A549 (cell line): ENCODE measurements at regions not wholly inside any gene's neighbourhood (a gene's known extent, or its start where the extent isn't known, plus 50 kb on each side); places are given as distances from the start of the nearest gene placed in this dataset.

ENCODE experiments used
- ATAC-seq, 2 experiments: fragments of 200-7000 bp in 1 of 2; fragments of >200 bp in 1 of 2; cut with Nextera tagmentation in 1 of 2; cut with Tn5 transposase in 1 of 2; 3 replicates each; pipeline versions ENCODE4 v1.8.0 to v1.9.1; 2018 to 2020; ENCODE audit warnings: mild to moderate bottlenecking in 1 of 2, moderate library complexity in 1 of 2
- CTCF ChIA-PET: fragments of 300-600 bp; sonication (Branson Sonifier 250); formaldehyde crosslinking; extraction: SDS; loops from one replicate; lab custom pipeline; 2021; ENCODE audit warnings: antibody characterized with exemption, inconsistent platforms; lab: Yijun Ruan, JAX
- POLR2A ChIA-PET: fragments of 350-600 bp; formaldehyde crosslinking; extraction: SDS; loops from one replicate; lab custom pipeline; 2021; ENCODE audit warnings: antibody characterized with exemption, inconsistent platforms; lab: Yijun Ruan, JAX
- DNase-seq, 2 experiments: peaks; one replicate each; pipeline versions ENCODE4 v3.0.0 to v3.0.0-alpha.2; 2011 to 2016; ENCODE audit warnings: low read depth in 1 of 2, low spot score in 1 of 2
- FAIRE-seq: peaks from 2 replicates; lab custom pipeline; 2011; peaks lifted over from hg19 to GRCh38; lab: Jason Lieb, UNC
- H3K27ac ChIP-seq, 2 experiments: fragments of >200 bp; sonication (Bioruptor Twin); formaldehyde crosslinking; 3 replicates each; pipeline ENCODE4 v1.5.1; 2016 to 2017
- H3K4me1 ChIP-seq: fragments of >200 bp; sonication (Bioruptor Twin); formaldehyde crosslinking; 3 replicates; pipeline ENCODE4 v1.6.1; 2016
- H3K4me2 ChIP-seq: fragments of >200 bp; sonication (Bioruptor Twin); formaldehyde crosslinking; 3 replicates; pipeline ENCODE4 v1.6.1; 2016
- H3K4me3 ChIP-seq: fragments of >200 bp; sonication (Bioruptor Twin); formaldehyde crosslinking; 3 replicates; pipeline ENCODE4 v1.5.1; 2016
- H3K9me3 ChIP-seq: fragments of >200 bp; sonication (Bioruptor Twin); formaldehyde crosslinking; 3 replicates; pipeline ENCODE4 v1.6.1; 2016
- BHLHE40 ChIP-seq: IDR thresholded peaks from 2 replicates; pipeline ENCODE4 v1.6.1; 2012; ENCODE audit warnings: low read depth, low read length, inconsistent platforms
- CBX2 ChIP-seq: fragments of 200-600 bp; sonication (generic); IDR thresholded peaks from 2 replicates; pipeline ENCODE4 v1.6.1; 2016; ENCODE audit warnings: low read depth, mild to moderate bottlenecking, borderline replicate concordance
- CEBPB ChIP-seq, 2 experiments: fragments of >200 bp in 1 of 2; sonication (Bioruptor Twin) in 1 of 2; formaldehyde crosslinking in 1 of 2; IDR thresholded peaks; 2 replicates each; pipeline ENCODE4 v1.6.1; 2012 to 2016
- EP300 ChIP-seq, 2 experiments: fragments of >200 bp; sonication (Bioruptor Twin); formaldehyde crosslinking; IDR thresholded peaks; 2 replicates in 1 of 2; 3 replicates in 1 of 2; pipeline ENCODE4 v1.6.1; 2016 to 2017
- FOSL2 ChIP-seq, 2 experiments: fragments of 450-650 bp in 1 of 2; fragments of >200 bp in 1 of 2; sonication (Bioruptor Twin) in 1 of 2; formaldehyde crosslinking; IDR thresholded peaks; 2 replicates each; pipeline versions ENCODE4 v1.5.0 to v1.6.1; 2016 to 2020; ENCODE audit warnings: mild to moderate bottlenecking in 1 of 2, moderate library complexity in 1 of 2
- HDAC2 ChIP-seq: fragments of 200-600 bp; sonication (generic); IDR thresholded peaks from 2 replicates; pipeline ENCODE4 v1.6.1; 2016
- JUN ChIP-seq, 2 experiments: fragments of >200 bp; sonication (Bioruptor Twin); formaldehyde crosslinking; IDR thresholded peaks; 2 replicates in 1 of 2; 3 replicates in 1 of 2; pipeline ENCODE4 v1.6.1; 2016 to 2017
- JUNB ChIP-seq: fragments of >200 bp; sonication (Bioruptor Twin); formaldehyde crosslinking; IDR thresholded peaks from 2 replicates; pipeline ENCODE4 v1.6.1; 2016
- KDM1A ChIP-seq: fragments of 200-600 bp; sonication (generic); IDR thresholded peaks from 2 replicates; pipeline ENCODE4 v1.6.1; 2016; ENCODE audit warnings: low read depth, mild to moderate bottlenecking
- MAX ChIP-seq: IDR thresholded peaks from 2 replicates; pipeline ENCODE4 v1.6.1; 2012
- MYC ChIP-seq: IDR thresholded peaks from 2 replicates; pipeline ENCODE4 v1.6.1; 2012; ENCODE audit warnings: mild to moderate bottlenecking, inconsistent platforms, low read length, improper control_type of control experiment, borderline replicate concordance
- NPAS2 ChIP-seq: fragments of 250-450 bp; sonication (Bioruptor Pico); IDR thresholded peaks from 2 replicates; pipeline ENCODE4 v1.8.0; 2022; ENCODE audit warnings: mild to moderate bottlenecking, moderate library complexity, borderline replicate concordance
- NR3C1 ChIP-seq: fragments of >200 bp; sonication (Bioruptor Twin); formaldehyde crosslinking; IDR thresholded peaks from 3 replicates; pipeline ENCODE4 v1.6.1; 2017
- PHF8 ChIP-seq: fragments of 200-600 bp; sonication (generic); IDR thresholded peaks from 2 replicates; pipeline ENCODE4 v1.6.1; 2016; ENCODE audit warnings: low read depth, mild to moderate bottlenecking, antibody characterized with exemption, moderate library complexity, borderline replicate concordance
- POLR2A ChIP-seq: IDR thresholded peaks from 2 replicates; pipeline ENCODE4 v1.6.1; 2012; ENCODE audit warnings: mild to moderate bottlenecking, low read length
- RAD21 ChIP-seq, 2 experiments: fragments of >200 bp in 1 of 2; sonication (Bioruptor Twin) in 1 of 2; formaldehyde crosslinking in 1 of 2; IDR thresholded peaks in 1 of 2; conservative IDR thresholded peaks in 1 of 2; 2 replicates in 1 of 2; 3 replicates in 1 of 2; pipeline ENCODE4 v1.6.1; 2012 to 2018; ENCODE audit warnings: inconsistent platforms in 1 of 2
- REST ChIP-seq: fragments of 200-600 bp; sonication (generic); IDR thresholded peaks from 2 replicates; pipeline ENCODE4 v1.6.1; 2016; ENCODE audit warnings: antibody characterized with exemption, mild to moderate bottlenecking, moderate library complexity
- RFX5 ChIP-seq: fragments of 450-650 bp; IDR thresholded peaks from 2 replicates; pipeline ENCODE4 v1.7.1; 2014; ENCODE audit warnings: antibody characterized with exemption, mild to moderate bottlenecking, moderate library complexity
- SMC3 ChIP-seq: fragments of >200 bp; sonication (Bioruptor Twin); formaldehyde crosslinking; IDR thresholded peaks from 3 replicates; pipeline ENCODE4 v1.6.1; 2018; ENCODE audit warnings: inconsistent platforms
- TFCP2L1 ChIP-seq: fragments of 250-450 bp; sonication (Bioruptor Pico); IDR thresholded peaks from 2 replicates; pipeline ENCODE4 v1.5.0; 2021; ENCODE audit warnings: mild to moderate bottlenecking
- WGBS: methylation state at CpG from one replicate; pipeline ENCODE4 v1.1.6; 2017; ENCODE audit errors: missing lambda C conversion rate; 5-methylcytosine and 5-hydroxymethylcytosine counted together
- TF ChIP-seq, protein P1 (sequence below): fragments of 250-450 bp; sonication (Bioruptor Pico); IDR thresholded peaks from 2 replicates; pipeline ENCODE4 v1.5.0; 2020; ENCODE audit warnings: low read depth, mild to moderate bottlenecking, moderate library complexity
- TF ChIP-seq, protein P2 (sequence below): fragments of 250-450 bp; sonication (Bioruptor Pico); IDR thresholded peaks from 2 replicates; pipeline ENCODE4 v1.5.0; 2021; ENCODE audit warnings: mild to moderate bottlenecking, moderate library complexity, borderline replicate concordance

GRCh38 chr1:221276896-221277409 is 397.7 kb downstream of the HLX start:
- ChIA-PET POLR2A (no interaction called here), CTCF (interaction anchor here (0.6 to 0.8 kb wide), 3 partner anchors 14 to 403 kb away, joined by 3 read pairs; no protein-coding TSS in a partner anchor)
- no peak for ATAC-seq

GRCh38 chr1:221279146-221279545 is 399.9 kb downstream of the HLX start:
- ChIA-PET CTCF (no interaction called here), POLR2A (no interaction called here)
- no peak overlapping the region for H3K4me2 ChIP-seq
- no peak overlapping the region for H3K27ac ChIP-seq
- no peak overlapping the region for H3K4me3 ChIP-seq
- no peak for DNase-seq
- ATAC-seq = no peak
- H3K4me1 ChIP-seq = no peaks in the 10 kb centered on the region
- TF ChIP-seq BHLHE40 = no peak
- no peak for TF ChIP-seq MAX
- TF ChIP-seq TFCP2L1 (CRISPR knock-in tag) = no peak
- TF ChIP-seq KDM1A = no peak
- TF ChIP-seq, protein P1, sequence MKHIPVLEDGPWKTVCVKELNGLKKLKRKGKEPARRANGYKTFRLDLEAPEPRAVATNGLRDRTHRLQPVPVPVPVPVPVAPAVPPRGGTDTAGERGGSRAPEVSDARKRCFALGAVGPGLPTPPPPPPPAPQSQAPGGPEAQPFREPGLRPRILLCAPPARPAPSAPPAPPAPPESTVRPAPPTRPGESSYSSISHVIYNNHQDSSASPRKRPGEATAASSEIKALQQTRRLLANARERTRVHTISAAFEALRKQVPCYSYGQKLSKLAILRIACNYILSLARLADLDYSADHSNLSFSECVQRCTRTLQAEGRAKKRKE (CRISPR knock-in tag) = no peak
- TF ChIP-seq FOSL2 (IDR thresholded peaks at IDR 0.05) = no peak
- TF ChIP-seq FOSL2 (CRISPR knock-in tag; IDR thresholded peaks at IDR 0.05) = no peak
- no peak for TF ChIP-seq HDAC2
- TF ChIP-seq JUN (IDR thresholded peaks at IDR 0.05) = no peak
- TF ChIP-seq POLR2A = no peak
- TF ChIP-seq, all 56 proteins: peak for 0
- H3K9me3 ChIP-seq = no peaks in the 10 kb centered on the region
- FAIRE-seq = no peak

More at GRCh38 chr1:221276896-221277409, 397.7 kb downstream of the HLX start:
- Histone ChIP-seq H3K4me2 (no peak overlapping the region), H3K4me3 (no peak overlapping the region), H3K4me1 (no peaks in the 10 kb centered on the region), H3K9me3 (no peaks in the 10 kb centered on the region), H3K27ac (no peak overlapping the region)
- DNase-seq = no peak
- no peak for TF ChIP-seq JUNB
- TF ChIP-seq BHLHE40 = no peak
- no peak for TF ChIP-seq REST
- no peak for TF ChIP-seq RFX5
- no peak for TF ChIP-seq NPAS2 (CRISPR knock-in tag)
- no peak for TF ChIP-seq RAD21 (conservative IDR thresholded peaks at IDR 0.05 in 1 of 2, IDR thresholded peaks at IDR 0.05 in 1 of 2)
- TF ChIP-seq CEBPB (IDR thresholded peaks at IDR 0.05) = no peak
- no peak for TF ChIP-seq KDM1A
- no peak for TF ChIP-seq CBX2
- no peak for TF ChIP-seq NR3C1
- TF ChIP-seq, protein P2, sequence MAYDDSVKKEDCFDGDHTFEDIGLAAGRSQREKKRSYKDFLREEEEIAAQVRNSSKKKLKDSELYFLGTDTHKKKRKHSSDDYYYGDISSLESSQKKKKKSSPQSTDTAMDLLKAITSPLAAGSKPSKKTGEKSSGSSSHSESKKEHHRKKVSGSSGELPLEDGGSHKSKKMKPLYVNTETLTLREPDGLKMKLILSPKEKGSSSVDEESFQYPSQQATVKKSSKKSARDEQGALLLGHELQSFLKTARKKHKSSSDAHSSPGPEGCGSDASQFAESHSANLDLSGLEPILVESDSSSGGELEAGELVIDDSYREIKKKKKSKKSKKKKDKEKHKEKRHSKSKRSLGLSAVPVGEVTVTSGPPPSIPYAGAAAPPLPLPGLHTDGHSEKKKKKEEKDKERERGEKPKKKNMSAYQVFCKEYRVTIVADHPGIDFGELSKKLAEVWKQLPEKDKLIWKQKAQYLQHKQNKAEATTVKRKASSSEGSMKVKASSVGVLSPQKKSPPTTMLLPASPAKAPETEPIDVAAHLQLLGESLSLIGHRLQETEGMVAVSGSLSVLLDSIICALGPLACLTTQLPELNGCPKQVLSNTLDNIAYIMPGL (CRISPR knock-in tag) = no peak
- no peak for TF ChIP-seq EP300 (IDR thresholded peaks at IDR 0.05)
- TF ChIP-seq PHF8 = no peak
- no peak for TF ChIP-seq MYC
- no peak for TF ChIP-seq SMC3
- 78% methylated on average over 1 of the region's 1 CpG for WGBS
- no peak for FAIRE-seq
